HG02678 (cell line): ENCODE measurements at regions not wholly inside any gene's neighbourhood (a gene's known extent, or its start where the extent isn't known, plus 50 kb on each side); places are given as distances from the start of the nearest gene placed in this dataset.
"Not testable (repeated sequence)": the region's sequence is repeated elsewhere in the genome, so short reads cannot be mapped to it uniquely, and the experiment has no call there.

Experiments used
- ATAC-seq: cut with Tn5 transposase; IDR thresholded peaks from one replicate; pipeline ENCODE4 v1.9.1; 2021; ENCODE audit warnings: mild to moderate bottlenecking, moderate library complexity; ENCODE audit not compliant: unreplicated experiment

DNA sequence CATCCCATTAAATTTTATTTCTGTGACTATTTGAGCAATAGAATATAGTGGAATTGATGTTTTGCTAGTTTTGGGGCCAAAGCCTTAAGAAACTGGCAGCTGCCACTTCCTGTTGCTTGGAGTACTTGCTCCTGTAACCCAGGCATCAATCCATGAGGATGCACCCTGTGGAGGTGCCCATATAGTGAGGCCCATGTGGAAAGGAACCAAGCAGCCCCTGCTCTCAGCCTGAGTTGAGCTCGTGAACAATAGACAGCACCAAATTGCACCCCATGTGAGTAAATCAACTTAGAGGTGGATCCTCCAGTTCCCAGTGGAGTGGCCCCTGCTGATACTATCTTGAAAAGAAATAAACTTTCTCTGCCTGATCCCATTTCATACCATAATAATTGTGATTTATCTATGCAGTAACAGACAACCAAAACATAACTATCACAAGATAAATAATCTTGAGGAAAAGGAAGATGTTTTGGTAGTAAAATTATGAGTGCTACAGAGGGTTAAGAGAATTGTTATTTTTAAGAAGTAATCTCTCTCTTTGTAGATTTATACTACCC, 481.9 kb downstream of the TBC1D32 start:
- ATAC-seq: no peak

GRCh38 chr6:120826253-120826652, 508.0 kb downstream of the TBC1D32 start:
- ATAC-seq: no peak

GRCh38 chr6:120816794-120817193, 517.5 kb downstream of the TBC1D32 start:
- no peak for ATAC-seq

DNA sequence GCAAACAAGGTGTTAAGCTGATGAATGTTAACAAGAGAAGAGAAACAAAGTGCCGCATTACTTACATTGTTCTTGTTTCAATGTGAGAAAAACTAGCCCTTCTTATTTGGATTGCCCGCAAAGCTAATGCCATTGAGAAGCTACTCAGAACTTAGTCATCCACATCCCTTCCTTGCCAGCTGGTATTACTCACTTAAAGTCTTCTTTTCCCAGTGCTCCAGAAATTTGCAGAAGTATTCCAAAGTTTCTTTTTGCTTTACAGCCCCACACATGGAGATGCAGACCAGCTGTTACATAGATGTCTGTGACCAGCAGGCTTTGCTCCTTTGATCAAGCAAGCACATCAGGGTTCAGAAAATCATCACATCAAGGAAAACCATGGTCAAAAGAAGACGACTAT, 529.0 kb downstream of the TBC1D32 start:
- no peak for ATAC-seq

- ATAC-seq: no peak
These were observed 529.7 kb downstream of the TBC1D32 start for GRCh38 chr6:120804612-120805011.

DNA sequence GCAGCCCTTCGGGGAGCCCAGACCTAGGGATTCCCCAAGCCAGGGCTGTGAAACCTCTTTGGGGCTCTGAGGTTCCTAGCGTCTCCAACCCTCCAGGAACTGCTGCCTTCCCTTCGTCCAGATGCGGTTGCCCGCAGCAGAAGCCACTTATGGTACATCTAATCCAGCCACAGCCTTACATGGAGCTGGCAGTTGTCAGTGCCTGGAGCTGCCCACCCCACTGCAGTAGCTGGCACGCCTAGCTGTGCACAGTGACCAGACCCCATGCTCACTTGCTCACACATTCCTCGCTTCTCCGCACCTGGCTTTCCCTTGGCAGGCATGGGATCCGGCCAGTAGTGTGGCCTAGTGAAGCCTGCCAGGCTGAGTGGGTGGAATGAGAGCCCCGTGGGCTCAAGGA, 547.6 kb downstream of the TBC1D32 start:
- ATAC-seq: no peak

DNA sequence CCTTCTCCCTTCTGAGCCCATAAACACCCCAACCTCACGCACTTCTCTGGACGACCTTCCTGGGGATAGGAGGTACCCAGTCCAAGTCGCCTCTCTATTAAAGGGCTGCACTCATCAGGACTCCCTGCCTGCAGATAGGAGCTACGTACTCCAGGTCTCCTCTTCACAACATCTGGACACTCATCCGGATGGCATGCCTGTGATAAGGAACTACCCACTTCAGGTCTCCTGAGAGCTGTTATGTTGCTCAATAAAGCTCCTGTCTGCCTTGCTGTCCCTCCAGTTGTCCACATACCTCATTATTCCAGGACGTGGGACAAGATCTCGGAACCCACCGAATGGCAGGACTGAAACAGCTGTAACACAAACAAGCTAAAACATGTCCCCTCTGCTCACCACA, 548.0 kb downstream of the TBC1D32 start:
- no peak for ATAC-seq

DNA sequence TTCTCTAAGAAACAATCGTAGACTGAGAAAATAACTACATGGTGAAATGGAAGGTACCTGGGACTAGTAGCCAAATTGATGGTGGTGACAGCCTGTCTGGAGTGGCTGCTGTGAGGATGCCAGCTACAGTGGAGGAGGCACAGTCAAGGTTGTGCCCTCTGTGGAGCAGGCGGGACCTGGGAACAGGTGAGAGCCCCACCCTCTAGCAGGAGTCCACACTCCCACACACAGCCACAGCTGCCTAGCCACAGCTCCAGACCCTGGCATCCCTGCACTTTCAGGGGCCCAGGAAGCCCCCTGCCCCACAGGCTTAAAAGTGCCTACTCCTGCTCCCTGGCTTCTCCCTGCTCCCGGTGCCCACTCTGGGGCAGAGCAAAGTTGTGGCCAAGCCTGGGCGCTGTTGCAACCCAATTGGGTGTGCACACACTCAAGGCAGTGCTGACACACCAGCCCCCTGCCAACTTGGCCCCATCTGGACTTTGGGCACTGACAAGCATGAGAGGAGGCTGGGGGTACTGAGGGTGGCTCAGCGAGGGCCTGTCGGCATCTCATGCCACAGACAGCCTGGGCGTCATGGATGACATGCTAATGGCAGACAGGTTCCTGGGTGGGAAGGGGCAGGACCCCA, 548.7 kb downstream of the TBC1D32 start:
- ATAC-seq: no peak

DNA sequence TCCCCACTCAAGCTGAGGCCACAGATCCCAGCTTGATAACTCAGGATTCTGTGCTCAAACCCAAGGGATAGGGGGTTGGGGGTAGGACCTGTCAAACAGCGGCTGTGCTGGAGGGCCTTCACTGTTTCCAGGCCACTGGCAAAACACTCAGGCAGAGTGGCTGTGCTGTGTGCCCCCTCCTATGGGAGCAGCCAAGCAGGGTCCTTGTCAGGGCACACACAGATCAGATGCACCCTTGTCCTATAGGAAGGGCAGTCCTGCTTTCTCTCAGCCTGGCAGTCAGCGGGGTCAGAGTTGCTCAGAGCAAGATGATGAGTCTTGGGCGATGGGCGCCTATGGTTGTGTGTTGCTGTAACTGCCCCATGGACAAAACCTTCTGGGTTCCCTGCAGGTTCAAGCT, 554.8 kb downstream of the TBC1D32 start:
- no peak for ATAC-seq

DNA sequence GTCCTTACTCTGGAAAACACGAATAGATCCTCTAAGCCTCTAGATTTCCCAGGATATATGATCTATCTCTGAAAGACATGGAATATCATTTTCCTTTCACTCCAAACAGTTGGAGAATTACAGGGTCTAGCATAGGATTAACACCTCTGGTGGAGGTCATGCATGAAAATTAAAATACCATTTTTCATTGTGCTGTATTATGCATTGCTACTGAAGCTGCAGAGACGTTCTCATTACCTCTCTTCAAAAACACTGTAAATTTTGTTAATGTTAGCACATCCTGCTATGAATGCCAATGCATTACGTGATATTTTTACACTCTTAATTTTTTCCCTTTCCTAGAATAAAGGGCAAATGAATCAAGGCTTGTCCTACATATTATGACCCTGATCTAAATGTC, 558.6 kb downstream of the TBC1D32 start:
- no peak for ATAC-seq

DNA sequence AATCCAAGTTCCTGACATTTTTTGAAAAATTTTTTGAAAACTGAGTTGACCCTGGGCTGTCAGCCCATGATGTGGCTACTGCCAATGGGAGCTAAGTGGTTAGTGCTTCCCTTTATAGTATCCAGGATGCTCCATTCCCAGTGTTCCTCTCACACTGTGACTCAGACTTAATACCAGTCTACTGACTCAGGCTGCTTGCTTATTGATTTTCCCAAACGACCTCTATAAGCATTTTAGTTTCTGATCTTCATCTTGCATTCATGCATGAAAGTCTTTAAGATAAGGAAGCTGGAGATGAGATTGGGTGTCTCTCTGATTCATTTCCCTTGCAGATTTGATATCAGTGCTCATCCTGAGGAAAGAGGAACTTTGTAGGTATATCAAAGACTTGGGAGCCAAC, 560.0 kb downstream of the TBC1D32 start:
- no peak for ATAC-seq

- no peak for ATAC-seq
These were observed 563.3 kb downstream of the TBC1D32 start for GRCh38 chr6:120771019-120771418.

DNA sequence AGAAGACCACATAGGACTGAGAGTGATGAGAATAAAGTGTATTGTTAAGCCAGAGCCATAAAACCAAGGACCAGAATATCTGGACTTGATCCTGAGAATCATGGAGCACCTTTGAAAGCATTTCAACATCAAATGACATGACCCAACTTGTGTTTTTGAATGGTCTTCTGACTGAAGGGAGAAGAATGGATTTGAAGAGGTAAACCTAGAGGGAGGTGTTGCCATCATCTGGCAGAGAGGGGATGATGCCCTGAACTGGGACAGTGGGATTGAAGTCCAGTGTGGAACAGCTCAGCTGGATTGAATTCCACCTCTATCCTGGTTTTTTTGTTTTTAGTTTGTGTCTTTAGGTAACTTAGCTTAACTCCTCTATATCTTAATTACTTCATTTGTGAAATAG, 570.0 kb downstream of the TBC1D32 start:
- no peak for ATAC-seq

DNA sequence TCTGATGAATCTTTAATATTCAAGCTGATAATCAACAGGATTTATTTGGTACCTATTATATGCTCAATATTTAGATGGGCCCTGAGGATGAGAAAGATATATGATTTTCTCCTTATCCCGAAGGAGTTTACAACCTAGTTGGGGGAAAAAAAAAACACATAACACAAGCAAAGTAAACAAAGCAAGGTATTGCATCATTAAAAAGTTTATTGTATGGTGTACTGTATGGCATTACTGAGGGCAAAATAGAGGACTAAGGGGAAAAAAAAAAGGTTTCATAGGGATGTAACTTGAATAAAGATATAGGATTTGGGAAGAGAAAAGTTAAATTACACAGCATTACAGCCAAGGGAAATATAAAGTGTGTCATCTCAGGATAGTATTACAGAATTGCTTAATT, 574.7 kb downstream of the TBC1D32 start:
- no peak for ATAC-seq

DNA sequence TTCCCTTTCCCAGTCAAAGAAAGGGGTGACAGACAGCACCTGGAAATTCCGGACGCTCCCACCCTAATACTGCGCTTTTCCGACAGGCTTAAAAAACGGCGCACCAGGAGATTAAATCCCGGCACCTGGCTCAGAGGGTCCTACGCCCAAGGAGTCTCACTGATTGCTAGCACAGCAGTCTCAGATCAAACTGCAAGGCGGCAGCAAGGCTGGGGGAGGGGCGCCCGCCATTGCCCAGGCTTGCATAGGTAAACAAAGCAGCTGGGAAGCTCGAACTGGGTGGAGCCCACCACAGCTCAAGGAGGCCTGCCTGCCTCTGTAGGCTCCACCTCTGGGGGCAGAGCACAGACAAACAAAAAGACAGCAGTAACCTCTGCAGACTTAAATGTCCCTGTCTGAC, 585.7 kb downstream of the TBC1D32 start:
- not testable (repeated sequence) for ATAC-seq

GRCh38 chr6:120736740-120737139, 597.5 kb downstream of the TBC1D32 start:
- no peak for ATAC-seq

- no peak for ATAC-seq
These were observed 598.6 kb downstream of the TBC1D32 start for GRCh38 chr6:120735641-120736040.

- no peak for ATAC-seq
These were observed 623.0 kb downstream of the TBC1D32 start for GRCh38 chr6:120711255-120711654.

DNA sequence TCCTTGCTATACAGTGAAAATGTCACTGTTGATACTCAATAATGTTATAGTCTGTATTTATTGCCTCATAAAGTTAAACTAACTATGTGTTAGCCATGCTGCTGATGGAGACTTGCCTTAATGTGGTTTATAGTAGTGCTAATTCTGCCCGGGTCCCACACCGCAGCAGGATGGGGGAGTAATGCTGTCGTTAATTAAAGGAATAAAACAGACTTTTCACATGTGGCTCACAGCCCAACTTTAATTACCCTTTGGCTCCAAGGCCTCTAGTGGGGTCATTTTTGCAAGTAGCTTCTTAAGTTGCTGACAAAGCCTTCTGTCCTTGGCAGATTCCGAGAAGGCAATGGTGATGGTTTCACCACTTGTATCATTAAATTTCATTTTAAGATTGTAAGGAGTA, 634.3 kb downstream of the TBC1D32 start:
- ATAC-seq: no peak

DNA sequence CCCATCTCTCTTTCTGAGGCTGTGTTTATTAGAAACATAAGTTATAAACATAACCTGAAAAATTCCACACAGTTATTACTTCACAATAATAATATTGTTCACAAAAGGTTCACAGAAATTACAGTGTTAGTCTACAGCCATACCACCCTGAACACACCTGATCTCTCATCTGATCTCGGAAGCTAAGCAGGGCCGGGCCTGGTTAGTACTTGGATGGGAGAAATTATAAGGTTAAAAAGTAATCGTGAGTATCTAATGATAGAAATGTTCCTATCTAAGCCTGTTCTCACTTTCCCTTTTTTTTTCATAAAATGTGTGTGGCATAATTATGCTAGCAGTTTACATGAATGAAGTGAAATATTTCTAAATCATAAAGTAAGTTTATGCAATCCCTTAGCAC, 647.8 kb downstream of the TBC1D32 start:
- ATAC-seq: no peak

DNA sequence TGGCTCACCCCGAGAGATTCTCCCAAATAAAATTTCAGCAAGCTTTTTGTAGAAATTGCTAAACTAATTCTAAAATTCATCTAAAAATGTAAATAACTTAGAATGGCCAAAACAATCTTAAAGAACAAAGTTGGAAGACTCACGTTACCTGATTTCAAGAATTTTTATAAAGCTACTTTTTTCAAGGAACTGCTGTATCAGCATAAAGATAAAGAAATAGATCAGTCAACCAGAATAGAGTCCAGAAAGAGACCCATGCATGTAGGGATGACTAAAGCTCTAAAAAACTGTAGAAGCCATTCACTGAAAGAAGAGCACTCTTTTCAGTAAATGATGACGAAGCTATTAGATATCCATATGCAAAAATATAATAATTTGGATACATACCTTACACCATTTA, 652.1 kb downstream of the TBC1D32 start:
- ATAC-seq: no peak

DNA sequence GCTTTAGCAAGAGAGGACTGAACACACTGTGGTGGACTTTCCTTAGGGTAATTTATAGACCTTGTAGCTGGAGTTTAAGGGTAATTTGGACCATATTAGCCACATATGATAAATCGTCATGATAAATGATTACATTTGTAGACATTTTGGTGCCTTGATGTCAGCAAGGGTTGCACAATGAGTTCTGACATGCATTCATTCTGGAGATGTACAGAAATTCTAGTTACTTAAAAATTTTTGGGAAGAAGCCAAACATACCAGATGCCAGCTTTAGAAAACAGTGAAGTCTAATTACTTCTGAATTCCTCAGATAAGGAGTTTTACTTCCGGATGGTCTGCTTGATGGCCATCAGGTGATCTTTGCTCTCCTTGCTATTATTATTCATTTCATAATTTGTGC, 653.1 kb downstream of the TBC1D32 start:
- ATAC-seq: no peak

GRCh38 chr6:120675886-120676285, 658.4 kb downstream of the TBC1D32 start:
- ATAC-seq: no peak
